Caco-2 (cell line): ENCODE measurements at regions not wholly inside any gene's neighbourhood (a gene's known extent, or its start where the extent isn't known, plus 50 kb on each side); places are given as distances from the start of the nearest gene placed in this dataset.
"Not testable (repeated sequence)": the region's sequence is repeated elsewhere in the genome, so short reads cannot be mapped to it uniquely, and the experiment has no call there.

ENCODE experiments used
- BruUV-seq: library from RNA; stranded (reverse); fragments of 400-500 nt; replicated peaks from 2 replicates; lab custom pipeline; 2021; lab: Mats Ljungman, UMichigan
- CTCF ChIA-PET: fragments of 300-600 bp; sonication (Branson Sonifier 250); formaldehyde crosslinking; loops from one replicate; lab custom pipeline; 2022; ENCODE audit warnings: antibody characterized with exemption; lab: Charles Lee
- POLR2A ChIA-PET: fragments of 300-600 bp; sonication (Branson Sonifier 250); formaldehyde crosslinking; loops from one replicate; lab custom pipeline; 2022; ENCODE audit warnings: antibody characterized with exemption; lab: Charles Lee
- DNase-seq, 2 experiments: peaks; one replicate each; pipeline versions ENCODE4 v3.0.0 to v3.0.0-alpha.2; 2020 to 2022
- H3K27me3 ChIP-seq: replicated peaks from 2 replicates; pipeline ENCODE4 v1.6.0; 2011; ENCODE audit warnings: low read length; ENCODE audit not compliant: control insufficient read depth, insufficient read depth
- H3K36me3 ChIP-seq: 2 replicates; pipeline ENCODE4 v1.5.1; 2011; ENCODE audit warnings: low read length; ENCODE audit not compliant: control insufficient read depth, insufficient read depth
- H3K4me1 ChIP-seq: fragments of 250-450 bp; sonication (Bioruptor Pico); 2 replicates; pipeline ENCODE4 v1.5.1; 2020; ENCODE audit warnings: mild to moderate bottlenecking
- H3K4me3 ChIP-seq: 2 replicates; pipeline ENCODE4 v1.5.1; 2011; ENCODE audit warnings: low read depth, mild to moderate bottlenecking, control low read depth, low read length
- H3K9me3 ChIP-seq: fragments of 250-450 bp; sonication (Bioruptor Pico); 2 replicates; pipeline ENCODE4 v1.5.1; 2020; ENCODE audit warnings: mild to moderate bottlenecking, moderate library complexity
- H3K27ac Mint-ChIP-seq: one replicate; pipeline ENCODE4 v1.8.0; 2022; ENCODE audit warnings: mixed read lengths; ENCODE audit not compliant: unreplicated experiment
- H3K27me3 Mint-ChIP-seq: one replicate; pipeline ENCODE4 v1.8.0; 2022; ENCODE audit warnings: mixed read lengths; ENCODE audit not compliant: insufficient read depth, unreplicated experiment
- H3K36me3 Mint-ChIP-seq: one replicate; pipeline ENCODE4 v1.8.0; 2022; ENCODE audit warnings: mild to moderate bottlenecking, mixed read lengths; ENCODE audit not compliant: insufficient read depth, unreplicated experiment
- H3K4me1 Mint-ChIP-seq: one replicate; pipeline ENCODE4 v1.8.0; 2022; ENCODE audit warnings: low read depth, mixed read lengths; ENCODE audit not compliant: unreplicated experiment
- H3K4me3 Mint-ChIP-seq: one replicate; pipeline ENCODE4 v1.8.0; 2022; ENCODE audit warnings: mild to moderate bottlenecking, moderate library complexity, mixed read lengths; ENCODE audit not compliant: unreplicated experiment
- H3K9me3 Mint-ChIP-seq: one replicate; pipeline ENCODE4 v1.8.0; 2022; ENCODE audit warnings: mixed read lengths; ENCODE audit not compliant: unreplicated experiment
- CTCF ChIP-seq, 2 experiments: fragments of 200-600 bp in 1 of 2; IDR thresholded peaks; 1 replicate in 1 of 2; 2 replicates in 1 of 2; pipeline versions ENCODE4 v1.5.1 to v1.8.0; 2011 to 2022; ENCODE audit warnings: antibody characterized with exemption in 1 of 2, control low read depth in 1 of 2, inconsistent platforms in 1 of 2, low read depth in 1 of 2, low read length in 1 of 2, mild to moderate bottlenecking in 1 of 2, moderate library complexity in 1 of 2; ENCODE audit not compliant: insufficient read depth in 1 of 2, severe bottlenecking in 1 of 2, unreplicated experiment in 1 of 2
- intact Hi-C: fragments of 100-400 bp; cut with micrococcal nuclease; formaldehyde crosslinking; loops from one replicate; pipeline ENCODE4 v1.10.0; 2022; ENCODE audit not compliant: unreplicated experiment

DNA sequence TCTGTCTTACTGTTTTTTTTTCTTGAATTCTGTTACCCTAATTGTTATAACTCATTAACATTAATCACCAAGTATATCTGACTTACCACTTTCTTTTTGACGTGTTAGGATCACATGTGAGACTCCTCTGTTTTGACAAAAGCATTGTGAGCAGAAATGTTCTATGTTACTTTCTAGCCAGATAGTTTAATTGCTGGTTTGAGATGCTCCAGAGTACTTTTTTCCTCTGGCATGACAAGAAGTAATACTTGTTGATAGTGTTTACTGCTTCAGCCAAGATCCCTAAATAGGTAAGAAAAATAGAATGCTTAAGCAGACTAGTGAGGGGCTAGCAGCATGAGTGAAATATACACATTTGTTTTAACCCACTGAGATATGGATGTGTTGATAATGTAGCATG, 303.9 kb upstream of the PABPC4L start:
- no peaks in the 10 kb centered on the region for H3K4me1 Mint-ChIP-seq
- H3K27ac Mint-ChIP-seq = no peak overlapping the region
- no peaks in the 10 kb centered on the region for H3K36me3 Mint-ChIP-seq
- Histone ChIP-seq H3K36me3 (no peaks in the 10 kb centered on the region), H3K4me1 (no peaks in the 10 kb centered on the region), H3K4me3 (no peak overlapping the region), H3K27me3 (no peaks in the 10 kb centered on the region), H3K9me3 (no peaks in the 10 kb centered on the region)
- TF ChIP-seq CTCF (IDR thresholded peaks at IDR 0.05; ENCODE audit: insufficient read depth in 1 of 2, low read depth in 1 of 2, low read length in 1 of 2, severe bottlenecking in 1 of 2, unreplicated experiment in 1 of 2) = no peak
- ChIA-PET POLR2A (no interaction called here), CTCF (no interaction called here)
- no peak for DNase-seq
- intact Hi-C loops = no loop called here
- H3K4me3 Mint-ChIP-seq = no peak overlapping the region
- H3K27me3 Mint-ChIP-seq = no peaks in the 10 kb centered on the region
- no peaks in the 10 kb centered on the region for H3K9me3 Mint-ChIP-seq
- no TSS peak for BruUV-seq

- Histone ChIP-seq H3K4me1 (no peaks in the 10 kb centered on the region), H3K27me3 (no peaks in the 10 kb centered on the region), H3K36me3 (no peaks in the 10 kb centered on the region), H3K9me3 (no peaks in the 10 kb centered on the region), H3K4me3 (no peak overlapping the region)
- intact Hi-C loops = no loop called here
- H3K27me3 Mint-ChIP-seq = no peaks in the 10 kb centered on the region
- H3K27ac Mint-ChIP-seq = no peak overlapping the region
- POLR2A ChIA-PET = no interaction called here
- H3K4me3 Mint-ChIP-seq = no peak overlapping the region
- H3K9me3 Mint-ChIP-seq = no peaks in the 10 kb centered on the region
- CTCF ChIA-PET = no interaction called here
- BruUV-seq = no TSS peak
- no peaks in the 10 kb centered on the region for H3K36me3 Mint-ChIP-seq
- DNase-seq = no peak
- TF ChIP-seq CTCF (IDR thresholded peaks at IDR 0.05; ENCODE audit: insufficient read depth in 1 of 2, low read depth in 1 of 2, low read length in 1 of 2, severe bottlenecking in 1 of 2, unreplicated experiment in 1 of 2) = no peak
- no peaks in the 10 kb centered on the region for H3K4me1 Mint-ChIP-seq
Observed at GRCh38 chr4:134501973-134502643, 300.5 kb upstream of the PABPC4L start.

GRCh38 chr4:134501488-134501887, 299.9 kb upstream of the PABPC4L start:
- CTCF ChIA-PET, H3K27ac Mint-ChIP-seq, H3K36me3 ChIP-seq, H3K4me1 ChIP-seq, intact Hi-C loops, H3K27me3 Mint-ChIP-seq, POLR2A ChIA-PET, H3K36me3 Mint-ChIP-seq, BruUV-seq, H3K4me1 Mint-ChIP-seq, H3K4me3 ChIP-seq, H3K27me3 ChIP-seq, H3K9me3 ChIP-seq, H3K9me3 Mint-ChIP-seq, DNase-seq, H3K4me3 Mint-ChIP-seq: not testable (repeated sequence)
